Mesendoderm (in vitro differentiated cells): ENCODE measurements at regions not wholly inside any gene's neighbourhood (a gene's known extent, or its start where the extent isn't known, plus 50 kb on each side); places are given as distances from the start of the nearest gene placed in this dataset.

Experiments used
- DNase-seq: peaks from one replicate; pipeline ENCODE4 v3.0.0; 2013
- H2AK5ac ChIP-seq: 2 replicates; pipeline ENCODE4 v1.6.1; 2013; ENCODE audit warnings: low read length, inconsistent platforms
- H2BK120ac ChIP-seq: 2 replicates; pipeline ENCODE4 v1.6.1; 2013; ENCODE audit warnings: low read depth, mild to moderate bottlenecking, low read length, moderate library complexity, mixed read lengths
- H2BK15ac ChIP-seq: replicated peaks from 2 replicates; pipeline ENCODE4 v1.6.1; 2013; ENCODE audit warnings: low read depth, mild to moderate bottlenecking, moderate library complexity
- H2BK5ac ChIP-seq: 2 replicates; pipeline ENCODE4 v1.6.1; 2013; ENCODE audit warnings: low read length, inconsistent platforms
- H3K18ac ChIP-seq: 2 replicates; pipeline ENCODE4 v1.6.1; 2013; ENCODE audit warnings: mild to moderate bottlenecking, low read length, mixed read lengths
- H3K23ac ChIP-seq: one replicate; pipeline ENCODE4 v1.6.1; 2013; ENCODE audit warnings: low read length
- H3K27ac ChIP-seq: 2 replicates; pipeline ENCODE4 v1.5.1; 2013; ENCODE audit warnings: low read depth, mild to moderate bottlenecking, inconsistent platforms, low read length, moderate library complexity
- H3K27me3 ChIP-seq: 2 replicates; pipeline ENCODE4 v1.6.1; 2013; ENCODE audit warnings: low read length, control low read depth, mild to moderate bottlenecking, inconsistent platforms; ENCODE audit not compliant: insufficient read depth, poor library complexity
- H3K36me3 ChIP-seq: 2 replicates; pipeline ENCODE4 v1.6.1; 2013; ENCODE audit warnings: low read length, inconsistent platforms; ENCODE audit not compliant: control insufficient read depth, insufficient read depth
- H3K4ac ChIP-seq: one replicate; pipeline ENCODE4 v1.6.1; 2013; ENCODE audit warnings: low read depth, mild to moderate bottlenecking, low read length, moderate library complexity
- H3K4me1 ChIP-seq: 2 replicates; pipeline ENCODE4 v1.6.1; 2013; ENCODE audit warnings: low read depth, low read length, inconsistent platforms; ENCODE audit not compliant: control insufficient read depth
- H3K4me2 ChIP-seq: 2 replicates; pipeline ENCODE4 v1.6.1; 2013; ENCODE audit warnings: low read length
- H3K4me3 ChIP-seq: 2 replicates; pipeline ENCODE4 v1.5.1; 2013; ENCODE audit warnings: mild to moderate bottlenecking, low read length
- H3K56ac ChIP-seq: one replicate; pipeline ENCODE4 v1.6.1; 2013; ENCODE audit warnings: low read length
- H3K79me1 ChIP-seq: 2 replicates; pipeline ENCODE4 v1.6.1; 2013; ENCODE audit warnings: low read length, inconsistent platforms
- H3K79me2 ChIP-seq: 2 replicates; pipeline ENCODE4 v1.6.1; 2013; ENCODE audit warnings: mild to moderate bottlenecking, low read length; ENCODE audit not compliant: control insufficient read depth, insufficient read depth
- H3K9ac ChIP-seq: 2 replicates; pipeline ENCODE4 v1.6.1; 2013; ENCODE audit warnings: low read length, inconsistent platforms
- H4K5ac ChIP-seq: one replicate; pipeline ENCODE4 v1.6.1; 2013; ENCODE audit warnings: low read length
- H4K8ac ChIP-seq: one replicate; pipeline ENCODE4 v1.6.1; 2013; ENCODE audit warnings: low read depth, mild to moderate bottlenecking, control low read depth, low read length, moderate library complexity
- WGBS: extraction: QIAGEN DNeasy Blood & Tissue Kit; methylation state at CpG from one replicate; pipeline ENCODE4 v1.1.7; 2013; ENCODE audit warnings: low lambda C conversion rate, missing lambda C conversion rate; ENCODE audit not compliant: insufficient coverage; ENCODE audit errors: extremely low coverage; 5-methylcytosine and 5-hydroxymethylcytosine counted together

- H4K5ac ChIP-seq = no peak overlapping the region
- H3K23ac ChIP-seq = no peak overlapping the region
- DNase-seq = no peak
- peaks cover 14% of the 10 kb centered on the region for H3K4me1 ChIP-seq
- H3K4me2 ChIP-seq = no peak overlapping the region
- H3K36me3 ChIP-seq = no peaks in the 10 kb centered on the region
- no peak overlapping the region for H3K4ac ChIP-seq
- no peaks in the 10 kb centered on the region for H3K27me3 ChIP-seq
- no peak overlapping the region for H3K18ac ChIP-seq
- no CpG with 5 or more reads among the region's 5 CpGs for WGBS
- no peak overlapping the region for H2BK15ac ChIP-seq
- no peaks in the 10 kb centered on the region for H3K79me2 ChIP-seq
- no peak overlapping the region for H3K27ac ChIP-seq
- H3K56ac ChIP-seq = no peak overlapping the region
- H3K9ac ChIP-seq = no peak overlapping the region
- H2BK120ac ChIP-seq = no peak overlapping the region
- no peak overlapping the region for H2AK5ac ChIP-seq
- no peaks in the 10 kb centered on the region for H3K79me1 ChIP-seq
- H2BK5ac ChIP-seq = no peak overlapping the region
- H3K4me3 ChIP-seq = no peak overlapping the region
- H4K8ac ChIP-seq = no peak overlapping the region
These were observed 87.3 kb upstream of the CTTNBP2NL start for GRCh38 chr1:112308716-112309115.

DNA sequence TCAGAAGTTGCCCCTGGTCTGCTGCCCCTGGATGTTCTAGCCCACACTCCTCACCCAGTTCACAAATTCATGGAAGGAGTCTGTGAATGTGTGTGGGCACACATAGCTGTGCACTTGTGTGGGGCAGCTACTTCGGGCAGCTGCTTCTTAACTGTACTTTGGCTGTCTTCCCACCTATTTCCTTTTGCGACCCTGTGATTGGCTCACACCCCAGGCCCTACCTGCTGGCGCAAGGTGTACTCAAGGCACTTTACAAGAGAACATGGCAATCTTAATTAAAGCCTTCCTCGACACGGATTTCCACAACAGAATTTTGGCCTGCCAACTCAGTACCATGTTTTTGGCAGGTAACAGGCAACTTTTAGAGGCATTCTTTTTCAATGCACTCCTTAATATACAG, 86.5 kb upstream of the CTTNBP2NL start:
- no CpG with 5 or more reads among the region's 5 CpGs for WGBS
- Histone ChIP-seq H3K18ac (no peak overlapping the region), H3K4ac (no peak overlapping the region), H2BK120ac (no peak overlapping the region), H3K56ac (no peak overlapping the region), H2AK5ac (no peak overlapping the region), H4K5ac (no peak overlapping the region), H3K36me3 (no peaks in the 10 kb centered on the region), H3K4me2 (no peak overlapping the region), H3K27ac (no peak overlapping the region), H3K79me1 (no peaks in the 10 kb centered on the region), H3K4me1 (peaks cover 14% of the 10 kb centered on the region), H2BK5ac (no peak overlapping the region), H4K8ac (no peak overlapping the region), H2BK15ac (no peak overlapping the region), H3K9ac (no peak overlapping the region), H3K23ac (no peak overlapping the region), H3K4me3 (no peak overlapping the region), H3K27me3 (no peaks in the 10 kb centered on the region), H3K79me2 (no peaks in the 10 kb centered on the region)
- DNase-seq = no peak

DNA sequence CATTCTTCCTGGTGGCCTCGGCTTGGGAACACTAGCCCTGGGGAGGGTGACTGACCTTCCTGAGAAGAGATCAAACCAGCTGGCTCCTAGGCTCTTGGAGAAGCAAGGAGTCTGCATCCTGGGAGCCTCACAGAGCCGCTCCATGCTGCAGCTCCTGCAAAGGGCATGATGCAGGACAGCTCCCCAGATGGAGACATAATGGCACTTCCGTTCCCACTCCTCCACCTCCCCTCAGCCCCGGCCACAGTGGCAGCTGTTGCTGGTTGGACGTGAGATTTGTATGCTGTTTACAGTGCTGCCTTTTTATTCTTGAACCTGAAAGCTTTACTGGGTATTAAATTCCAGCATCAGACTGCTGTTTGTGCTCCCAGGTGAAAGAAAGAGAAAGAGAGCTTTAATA, 83.7 kb upstream of the CTTNBP2NL start:
- WGBS = no CpG with 5 or more reads among the region's 5 CpGs
- no peak overlapping the region for H3K23ac ChIP-seq
- H3K79me2 ChIP-seq = no peaks in the 10 kb centered on the region
- H3K4ac ChIP-seq = no peak overlapping the region
- no peak overlapping the region for H2BK5ac ChIP-seq
- H3K9ac ChIP-seq = no peak overlapping the region
- H2AK5ac ChIP-seq = no peak overlapping the region
- no peak overlapping the region for H2BK120ac ChIP-seq
- no peak overlapping the region for H4K8ac ChIP-seq
- no peak overlapping the region for H3K4me3 ChIP-seq
- no peak overlapping the region for H3K56ac ChIP-seq
- H2BK15ac ChIP-seq = no peak overlapping the region
- no peak overlapping the region for H3K27ac ChIP-seq
- no peaks in the 10 kb centered on the region for H3K36me3 ChIP-seq
- no peak for DNase-seq
- H3K27me3 ChIP-seq = no peaks in the 10 kb centered on the region
- no peak overlapping the region for H4K5ac ChIP-seq
- H3K18ac ChIP-seq = no peak overlapping the region
- peaks cover 7% of the 10 kb centered on the region for H3K4me1 ChIP-seq
- H3K4me2 ChIP-seq = no peak overlapping the region
- no peaks in the 10 kb centered on the region for H3K79me1 ChIP-seq

DNA sequence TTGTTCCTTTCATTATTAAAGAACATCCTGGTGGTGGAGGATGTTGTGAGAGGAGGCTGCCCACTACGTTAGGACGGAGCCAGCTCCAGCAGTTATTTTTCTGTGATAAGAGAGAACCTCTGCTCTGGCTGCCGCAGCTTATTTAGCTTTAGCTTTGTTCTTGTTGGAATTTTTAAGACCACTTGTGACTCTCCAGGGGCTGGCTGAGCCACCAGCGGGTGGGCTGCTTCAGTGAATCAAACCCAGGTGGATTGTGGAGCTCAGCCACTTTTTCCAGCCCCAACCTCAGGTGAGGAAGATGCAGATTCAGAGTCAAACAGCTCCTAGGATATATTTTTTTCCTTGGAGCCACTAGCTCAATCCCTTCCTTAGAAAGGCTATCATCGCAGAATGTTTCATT, 83.1 kb upstream of the CTTNBP2NL start:
- Histone ChIP-seq H4K8ac (no peak overlapping the region), H3K27me3 (no peaks in the 10 kb centered on the region), H3K56ac (no peak overlapping the region), H3K9ac (no peak overlapping the region), H3K79me1 (no peaks in the 10 kb centered on the region), H3K4me3 (no peak overlapping the region), H2BK5ac (no peak overlapping the region), H3K4me2 (no peak overlapping the region), H3K4ac (no peak overlapping the region), H4K5ac (no peak overlapping the region), H2AK5ac (no peak overlapping the region), H2BK15ac (no peak overlapping the region), H3K4me1 (peaks cover 7% of the 10 kb centered on the region), H3K23ac (no peak overlapping the region), H3K36me3 (no peaks in the 10 kb centered on the region), H3K27ac (no peak overlapping the region), H3K79me2 (no peaks in the 10 kb centered on the region), H3K18ac (no peak overlapping the region), H2BK120ac (no peak overlapping the region)
- WGBS = no CpG with 5 or more reads among the region's 5 CpGs
- no peak for DNase-seq

GRCh38 chr1:112316254-112316913, 79.6 kb upstream of the CTTNBP2NL start:
- Histone ChIP-seq H3K23ac (no peak overlapping the region), H3K27me3 (no peaks in the 10 kb centered on the region), H3K4ac (no peak overlapping the region), H3K36me3 (no peaks in the 10 kb centered on the region), H3K27ac (no peak overlapping the region), H3K18ac (no peak overlapping the region), H4K5ac (no peak overlapping the region), H3K4me1 (no peaks in the 10 kb centered on the region), H3K56ac (no peak overlapping the region), H3K79me2 (no peaks in the 10 kb centered on the region), H2BK120ac (no peak overlapping the region), H3K79me1 (no peaks in the 10 kb centered on the region), H3K4me2 (no peak overlapping the region), H3K9ac (no peak overlapping the region), H2AK5ac (no peak overlapping the region), H3K4me3 (no peak overlapping the region), H2BK5ac (no peak overlapping the region), H2BK15ac (no peak overlapping the region), H4K8ac (no peak overlapping the region)
- no peak for DNase-seq
- no CpG with 5 or more reads among the region's 8 CpGs for WGBS

DNA sequence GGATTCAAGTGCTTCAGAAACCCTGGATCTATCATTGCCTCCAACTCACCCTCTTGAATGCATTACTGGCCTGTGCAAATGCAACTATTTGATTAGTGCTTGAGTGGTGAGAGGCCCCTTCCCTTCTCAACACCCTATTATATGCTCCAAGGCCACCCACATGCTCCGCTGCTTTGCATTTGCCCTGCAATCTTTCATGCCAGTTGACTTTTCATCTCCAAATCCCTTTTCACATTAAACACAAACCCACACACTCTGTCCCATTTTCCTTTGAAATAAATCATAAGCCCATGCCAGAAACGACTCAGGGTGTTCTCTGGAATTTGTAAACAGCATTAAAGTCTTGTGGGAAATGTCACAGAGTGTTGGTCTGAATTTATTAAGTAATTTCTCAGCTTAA, 78.9 kb upstream of the CTTNBP2NL start:
- Histone ChIP-seq H3K4me2 (no peak overlapping the region), H2BK120ac (no peak overlapping the region), H2BK5ac (no peak overlapping the region), H3K27ac (no peak overlapping the region), H3K79me1 (no peaks in the 10 kb centered on the region), H3K79me2 (no peaks in the 10 kb centered on the region), H3K4me3 (no peak overlapping the region), H3K27me3 (no peaks in the 10 kb centered on the region), H3K9ac (no peak overlapping the region), H3K36me3 (no peaks in the 10 kb centered on the region), H3K4me1 (no peaks in the 10 kb centered on the region), H3K4ac (no peak overlapping the region), H3K56ac (no peak overlapping the region), H4K8ac (no peak overlapping the region), H2AK5ac (no peak overlapping the region), H3K23ac (no peak overlapping the region), H3K18ac (no peak overlapping the region), H2BK15ac (no peak overlapping the region), H4K5ac (no peak overlapping the region)
- no CpG with 5 or more reads among the region's 2 CpGs for WGBS
- DNase-seq = no peak
